Brain microvascular endothelial cell (primary cell): ENCODE measurements at regions not wholly inside any gene's neighbourhood (a gene's known extent, or its start where the extent isn't known, plus 50 kb on each side); places are given as distances from the start of the nearest gene placed in this dataset.

ENCODE experiments used
- DNase-seq: peaks from one replicate; pipeline ENCODE4 v3.0.0-alpha.2; 2020
- H3K27ac ChIP-seq: fragments of 250-450 bp; sonication (Bioruptor Pico); 2 replicates; pipeline ENCODE4 v1.5.1; 2020; ENCODE audit warnings: mild to moderate bottlenecking, moderate library complexity
- H3K27me3 ChIP-seq: fragments of 250-450 bp; sonication (Bioruptor Pico); replicated peaks from 2 replicates; pipeline ENCODE4 v1.5.1; 2020; ENCODE audit warnings: mild to moderate bottlenecking
- H3K36me3 ChIP-seq: fragments of 250-450 bp; sonication (Bioruptor Pico); replicated peaks from 2 replicates; pipeline ENCODE4 v1.5.1; 2020; ENCODE audit warnings: mild to moderate bottlenecking
- H3K4me3 ChIP-seq: 2 replicates; pipeline ENCODE4 v1.5.1; 2011; ENCODE audit warnings: low read depth, mild to moderate bottlenecking, control low read depth, low read length, moderate library complexity
- CTCF ChIP-seq: IDR thresholded peaks from 2 replicates; pipeline ENCODE4 v1.5.1; 2011; ENCODE audit warnings: low read depth, mild to moderate bottlenecking, moderate library complexity, low read length, control low read depth, inconsistent platforms; ENCODE audit errors: missing control alignments
- in situ Hi-C: cut with HindIII; loops from 2 replicates; pipeline ENCODE4 v1.10.0; 2017; ENCODE audit warnings: low sequenced_read_pairs, low pct_ligation_motif_present

GRCh38 chr4:10288830-10289537 lies 168.2 kb downstream of the ZNF518B start:
- no peak overlapping the region for H3K4me3 ChIP-seq
- TF ChIP-seq CTCF: no peak
- no peaks in the 10 kb centered on the region for H3K36me3 ChIP-seq
- H3K27ac ChIP-seq: no peak overlapping the region
- no peaks in the 10 kb centered on the region for H3K27me3 ChIP-seq
- DNase-seq: no peak
- in situ Hi-C loops: no loop called here

- H3K27me3 ChIP-seq: no peaks in the 10 kb centered on the region
- TF ChIP-seq CTCF: no peak
- in situ Hi-C loops: no loop called here
- H3K36me3 ChIP-seq: no peaks in the 10 kb centered on the region
- no peak for DNase-seq
- no peak overlapping the region for H3K27ac ChIP-seq
- H3K4me3 ChIP-seq: no peak overlapping the region
These were observed 168.4 kb upstream of the WDR1 start for GRCh38 chr4:10285028-10285427.

- Histone ChIP-seq H3K36me3 (no peaks in the 10 kb centered on the region), H3K27ac (no peak overlapping the region)
- in situ Hi-C loops: no loop called here
These were observed 167.2 kb upstream of the WDR1 start for GRCh38 chr4:10283761-10284160.

GRCh38 chr4:10281996-10282395 lies 165.4 kb upstream of the WDR1 start:
- Histone ChIP-seq H3K27ac (no peak overlapping the region), H3K27me3 (no peaks in the 10 kb centered on the region), H3K4me3 (no peak overlapping the region), H3K36me3 (no peaks in the 10 kb centered on the region)
- in situ Hi-C loops: no loop called here
- no peak for TF ChIP-seq CTCF
- peak; percentile 2 for DNase-seq

More at GRCh38 chr4:10283761-10284160, 167.2 kb upstream of the WDR1 start:
- DNase-seq: no peak
- Histone ChIP-seq H3K4me3 (no peak overlapping the region), H3K27me3 (no peaks in the 10 kb centered on the region)
- no peak for TF ChIP-seq CTCF

GRCh38 chr4:10279261-10279660 lies 162.7 kb upstream of the WDR1 start:
- no peak for TF ChIP-seq CTCF
- in situ Hi-C loops: no loop called here
- no peaks in the 10 kb centered on the region for H3K36me3 ChIP-seq
- H3K4me3 ChIP-seq: no peak overlapping the region
- no peak overlapping the region for H3K27ac ChIP-seq
- no peaks in the 10 kb centered on the region for H3K27me3 ChIP-seq
- no peak for DNase-seq

- no peak overlapping the region for H3K27ac ChIP-seq
- in situ Hi-C loops: no loop called here
- H3K4me3 ChIP-seq: no peak overlapping the region
- no peak for TF ChIP-seq CTCF
- H3K27me3 ChIP-seq: no peaks in the 10 kb centered on the region
- DNase-seq: no peak
- no peaks in the 10 kb centered on the region for H3K36me3 ChIP-seq
These were observed 161.5 kb upstream of the WDR1 start for GRCh38 chr4:10278071-10278470.
